Mammary epithelial cell (primary cell): ENCODE measurements at regions not wholly inside any gene's neighbourhood (a gene's known extent, or its start where the extent isn't known, plus 50 kb on each side); places are given as distances from the start of the nearest gene placed in this dataset.

Experiments used
- EZH2 ChIP-seq: IDR thresholded peaks from 2 replicates; pipeline ENCODE4 v1.6.1; 2012; ENCODE audit warnings: low read length, inconsistent platforms, borderline replicate concordance
- TF ChIP-seq, protein P1 (sequence below), 2 donors: IDR thresholded peaks in 1 of 2; conservative IDR thresholded peaks in 1 of 2; 2 replicates each; pipeline ENCODE4 v1.5.1; 2011 to 2012; ENCODE audit warnings: inconsistent platforms in 2 of 2, low read length in 2 of 2, mild to moderate bottlenecking in 2 of 2, control low read depth in 1 of 2, low read depth in 1 of 2; ENCODE audit not compliant: insufficient read depth in 1 of 2; ENCODE audit errors: extremely low read depth in 1 of 2

- TF ChIP-seq, protein P1, sequence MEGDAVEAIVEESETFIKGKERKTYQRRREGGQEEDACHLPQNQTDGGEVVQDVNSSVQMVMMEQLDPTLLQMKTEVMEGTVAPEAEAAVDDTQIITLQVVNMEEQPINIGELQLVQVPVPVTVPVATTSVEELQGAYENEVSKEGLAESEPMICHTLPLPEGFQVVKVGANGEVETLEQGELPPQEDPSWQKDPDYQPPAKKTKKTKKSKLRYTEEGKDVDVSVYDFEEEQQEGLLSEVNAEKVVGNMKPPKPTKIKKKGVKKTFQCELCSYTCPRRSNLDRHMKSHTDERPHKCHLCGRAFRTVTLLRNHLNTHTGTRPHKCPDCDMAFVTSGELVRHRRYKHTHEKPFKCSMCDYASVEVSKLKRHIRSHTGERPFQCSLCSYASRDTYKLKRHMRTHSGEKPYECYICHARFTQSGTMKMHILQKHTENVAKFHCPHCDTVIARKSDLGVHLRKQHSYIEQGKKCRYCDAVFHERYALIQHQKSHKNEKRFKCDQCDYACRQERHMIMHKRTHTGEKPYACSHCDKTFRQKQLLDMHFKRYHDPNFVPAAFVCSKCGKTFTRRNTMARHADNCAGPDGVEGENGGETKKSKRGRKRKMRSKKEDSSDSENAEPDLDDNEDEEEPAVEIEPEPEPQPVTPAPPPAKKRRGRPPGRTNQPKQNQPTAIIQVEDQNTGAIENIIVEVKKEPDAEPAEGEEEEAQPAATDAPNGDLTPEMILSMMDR (conservative IDR thresholded peaks at IDR 0.05 in 1 of 2, IDR thresholded peaks at IDR 0.05 in 1 of 2; ENCODE audit: extremely low read depth in 1 of 2, insufficient read depth in 1 of 2, low read depth in 1 of 2, low read length in 2 of 2), result no peak
- no peak for TF ChIP-seq EZH2
These were observed 209.4 kb upstream of the C16orf82 start for GRCh38 chr16:26857371-26857770.
